Kidney capillary endothelial cell (primary cell): ENCODE measurements at regions not wholly inside any gene's neighbourhood (a gene's known extent, or its start where the extent isn't known, plus 50 kb on each side); places are given as distances from the start of the nearest gene placed in this dataset.
"Not testable (repeated sequence)": the region's sequence is repeated elsewhere in the genome, so short reads cannot be mapped to it uniquely, and the experiment has no call there.

Source experiments
- DNase-seq: peaks from one replicate; pipeline ENCODE4 v3.0.0-alpha.2; 2018; ENCODE audit warnings: low spot score

- no peak for DNase-seq
Observed at GRCh38 chr3:191869738-191870415, 408.9 kb downstream of the PYDC2 start.

DNA sequence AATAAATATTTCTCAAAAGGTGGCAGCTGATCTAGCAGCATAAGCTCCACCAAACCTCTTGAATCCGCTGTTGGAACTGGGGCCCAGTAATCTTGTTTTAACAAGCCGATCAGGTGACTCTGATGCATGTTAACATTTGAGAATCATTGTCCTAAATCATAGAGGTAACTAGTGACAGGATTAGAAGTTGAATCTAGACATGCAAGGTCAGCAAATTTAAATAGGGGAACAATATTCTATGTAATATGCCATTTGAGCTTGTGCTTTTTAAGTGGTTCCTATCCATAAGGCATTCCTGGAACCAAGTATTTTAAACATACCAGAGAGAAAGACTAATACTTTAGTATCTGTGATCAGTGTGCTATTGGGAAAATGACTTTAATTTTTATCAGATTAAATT, 412.8 kb downstream of the PYDC2 start:
- no peak for DNase-seq

GRCh38 chr3:191882289-191882688, 421.3 kb downstream of the PYDC2 start:
- DNase-seq = no peak

GRCh38 chr3:191884132-191884531, 423.2 kb downstream of the PYDC2 start:
- no peak for DNase-seq

DNA sequence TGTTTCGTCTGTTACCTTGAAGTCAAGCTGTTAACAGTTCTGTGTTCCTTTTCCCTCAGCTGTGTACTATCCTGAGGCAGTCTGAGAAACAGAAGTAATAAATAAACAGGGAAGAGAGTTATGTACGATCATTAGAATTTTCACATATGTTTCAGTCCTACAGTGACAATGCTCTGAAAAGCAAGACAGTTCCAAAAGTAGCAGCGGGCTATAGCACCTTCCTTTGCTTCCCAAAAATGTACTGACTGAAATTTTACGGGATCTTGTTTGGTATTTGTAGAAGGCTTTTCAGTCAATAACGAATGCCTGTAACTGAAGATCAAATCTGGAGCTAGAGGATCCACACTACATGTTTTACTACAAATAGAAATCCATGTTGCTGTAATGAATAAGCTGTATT, 428.1 kb downstream of the PYDC2 start:
- no peak for DNase-seq

GRCh38 chr3:191889756-191890155, 428.8 kb downstream of the PYDC2 start:
- DNase-seq = no peak

- no peak for DNase-seq
Observed at GRCh38 chr3:191894406-191894805, 433.4 kb downstream of the PYDC2 start.

DNA sequence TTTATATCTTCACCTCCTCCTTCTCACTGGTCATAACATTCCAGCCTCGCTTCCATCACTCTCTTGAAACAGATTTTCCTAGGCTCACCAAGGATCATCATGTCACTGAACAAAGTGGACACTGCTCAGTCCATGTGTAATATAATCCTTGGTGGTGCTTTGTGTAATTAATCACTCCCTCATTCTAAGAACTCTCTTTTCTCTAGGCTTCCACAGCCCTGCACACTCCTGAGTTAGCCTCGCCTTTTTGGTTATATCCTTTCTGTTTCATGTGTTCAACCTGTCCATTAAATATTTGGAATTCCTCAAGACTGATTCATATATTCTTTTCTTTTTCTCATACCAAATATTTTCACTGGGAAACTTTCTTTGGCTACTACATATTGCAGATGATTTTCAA, 440.8 kb downstream of the PYDC2 start:
- no peak for DNase-seq

- DNase-seq = no peak
Observed at GRCh38 chr3:191912616-191913204, 451.7 kb downstream of the PYDC2 start.

- no peak for DNase-seq
Observed at GRCh38 chr3:191915712-191916111, 454.7 kb downstream of the PYDC2 start.

DNA sequence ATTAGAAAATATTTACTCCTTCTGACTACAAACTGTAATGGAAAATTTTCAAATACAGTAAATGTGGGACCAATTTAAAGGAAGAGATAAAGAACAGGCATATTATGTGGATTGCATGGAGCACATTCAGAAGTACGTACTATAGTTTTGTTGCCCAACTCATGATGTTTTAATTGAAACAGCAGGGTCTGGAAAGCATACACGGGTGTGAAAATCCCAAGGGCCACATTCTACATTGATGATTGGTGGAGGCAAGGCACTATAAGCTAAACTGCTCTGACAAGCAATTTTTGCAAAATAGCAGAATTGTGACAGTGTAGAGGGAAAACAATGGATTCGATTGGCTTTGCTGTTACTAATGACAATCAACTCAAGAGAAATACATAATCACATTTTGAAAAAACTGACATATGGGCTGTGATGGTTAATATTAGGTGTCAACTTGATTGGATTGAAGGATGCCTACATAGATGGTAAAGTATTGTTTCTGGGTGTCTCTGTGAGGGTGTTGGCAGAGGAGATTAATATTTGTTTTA, 458.6 kb downstream of the PYDC2 start:
- DNase-seq = no peak

DNA sequence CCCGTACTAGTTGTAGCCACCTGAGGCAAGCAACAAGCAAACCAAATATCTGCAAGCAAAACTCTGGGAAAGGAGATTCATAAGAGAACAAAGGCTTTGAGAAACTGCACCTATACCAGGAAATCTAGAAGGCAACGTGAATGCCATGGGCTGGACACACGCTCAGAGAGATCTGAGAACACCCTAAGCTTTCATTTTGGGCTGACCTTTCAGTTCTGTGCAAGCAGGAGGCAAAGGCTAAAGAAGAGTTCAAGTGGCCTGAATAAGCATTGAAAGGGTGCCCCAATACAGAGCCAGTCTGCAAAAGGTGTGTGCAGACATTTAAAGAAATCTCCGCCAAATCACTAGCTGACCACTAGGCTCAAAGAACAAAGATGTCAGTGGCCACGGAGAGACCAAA, 461.6 kb downstream of the PYDC2 start:
- DNase-seq = no peak

DNA sequence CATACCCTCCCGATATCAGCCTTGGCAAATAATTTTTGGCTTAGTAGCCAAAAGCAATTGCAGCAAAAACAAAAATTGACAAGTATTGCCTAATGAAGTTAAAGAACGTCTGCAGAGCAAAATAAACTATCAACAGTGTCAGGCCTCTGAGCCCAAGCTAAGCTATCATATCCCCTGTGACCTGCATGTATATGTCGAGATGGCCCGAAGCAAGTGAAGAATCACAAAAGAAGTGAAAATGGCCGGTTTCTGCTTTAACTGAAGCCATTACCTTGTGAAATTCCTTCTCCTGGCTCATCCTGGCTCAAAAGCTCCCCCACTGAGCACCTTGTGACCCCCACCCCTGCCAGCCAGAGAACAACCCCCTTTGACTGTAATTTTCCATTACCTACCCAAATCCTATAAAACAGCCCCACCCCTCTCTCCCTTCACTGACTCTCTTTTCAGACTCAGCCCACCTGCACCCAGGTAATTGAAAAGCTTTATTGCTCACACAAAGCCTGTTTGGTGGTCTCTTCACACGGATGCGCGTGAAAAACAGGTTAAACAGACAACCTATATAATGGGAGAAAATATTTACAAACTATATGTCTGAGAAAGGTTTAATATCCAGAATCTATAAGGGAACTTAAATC, 466.3 kb downstream of the PYDC2 start:
- not testable (repeated sequence) for DNase-seq

- DNase-seq = not testable (repeated sequence)
Observed at GRCh38 chr3:191927998-191928397, 467.0 kb downstream of the PYDC2 start.

GRCh38 chr3:191944835-191945234, 483.9 kb downstream of the PYDC2 start:
- DNase-seq = no peak

DNA sequence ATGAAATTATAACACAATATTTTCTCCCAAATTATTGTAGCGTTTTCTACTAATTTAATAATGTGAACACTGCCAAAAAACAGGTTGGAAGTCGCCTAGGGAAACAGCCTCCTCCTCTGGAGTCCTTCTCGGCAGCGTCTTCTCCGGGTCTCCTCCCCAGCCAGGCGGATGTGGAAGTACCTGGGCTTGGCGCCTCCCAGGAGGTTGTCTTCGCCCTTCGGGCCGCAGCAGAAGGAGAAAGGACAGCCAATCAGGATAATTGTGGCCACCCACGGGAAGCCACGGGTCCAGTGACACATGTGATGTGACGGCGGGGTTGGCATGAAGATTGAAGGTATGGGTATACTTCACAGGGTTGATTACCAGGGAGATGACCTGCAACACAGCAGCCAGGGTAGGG, 491.2 kb downstream of the PYDC2 start:
- no peak for DNase-seq

GRCh38 chr3:191952609-191953008, 491.6 kb downstream of the PYDC2 start:
- no peak for DNase-seq

GRCh38 chr3:191958980-191959671, 498.2 kb downstream of the PYDC2 start:
- DNase-seq = no peak

DNA sequence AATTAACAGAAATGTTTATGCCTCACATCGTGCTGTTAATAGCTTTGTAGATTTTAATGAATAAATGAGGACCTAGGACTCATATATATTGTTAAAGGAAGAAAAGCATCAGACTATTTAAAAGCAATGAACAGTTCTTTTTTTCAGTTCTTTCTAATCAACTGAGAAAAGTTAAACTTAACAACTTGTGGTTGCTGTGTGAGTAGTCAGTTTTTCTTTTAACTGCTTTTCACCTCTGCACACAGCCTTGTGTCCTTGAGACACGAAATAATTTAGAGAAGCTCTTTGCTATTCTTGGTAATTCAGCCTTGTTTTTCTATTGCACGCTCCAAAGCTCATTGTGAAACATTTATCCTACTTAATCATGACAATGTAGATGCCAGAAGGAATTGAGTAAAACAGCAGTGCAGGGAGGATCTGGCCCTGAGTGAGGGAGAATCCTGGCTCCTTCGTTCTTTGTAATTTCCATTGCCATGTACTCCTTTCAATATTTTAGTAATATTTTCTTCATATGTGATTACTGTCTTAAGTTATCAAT, 499.0 kb downstream of the PYDC2 start:
- DNase-seq = no peak

GRCh38 chr3:191961022-191961421, 500.1 kb downstream of the PYDC2 start:
- no peak for DNase-seq

DNA sequence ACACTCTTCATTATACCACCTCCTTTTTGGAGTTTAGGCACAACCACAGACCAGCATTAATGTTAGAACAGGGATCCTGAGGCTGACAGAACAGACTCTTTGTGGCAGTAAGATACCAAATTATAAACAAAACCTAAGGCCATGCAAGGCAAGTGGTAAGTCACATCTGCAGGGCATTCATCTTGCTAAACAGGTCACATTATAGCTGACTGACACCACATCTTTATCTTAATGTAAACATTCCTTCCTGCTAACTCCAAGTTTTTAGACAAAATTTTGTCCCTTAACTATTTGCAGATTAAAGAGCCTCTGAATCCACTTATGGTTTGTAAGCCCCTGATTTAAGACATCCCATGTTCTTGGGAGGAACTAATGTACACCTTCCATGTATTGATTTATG, 500.6 kb downstream of the PYDC2 start:
- no peak for DNase-seq

GRCh38 chr3:191962324-191962723, 501.4 kb downstream of the PYDC2 start:
- no peak for DNase-seq
